ENCODE measurements at regions not wholly inside any gene's neighbourhood (a gene's known extent, or its start where the extent isn't known, plus 50 kb on each side); places are given as distances from the start of the nearest gene placed in this dataset.

GRCh38 chr12:72792889-72793288 lies 520.7 kb downstream of the TRHDE start:
- TF ChIP-seq CTCF (conservative IDR thresholded peaks at IDR 0.05), result no peak
- H3K27ac ChIP-seq, result no peak overlapping the region

- TF ChIP-seq CTCF (conservative IDR thresholded peaks at IDR 0.05), result no peak
- no peak overlapping the region for H3K27ac ChIP-seq
Measured at GRCh38 chr12:72793796-72794195, 521.6 kb downstream of the TRHDE start.

- no peak overlapping the region for H3K27ac ChIP-seq
- TF ChIP-seq CTCF (conservative IDR thresholded peaks at IDR 0.05), result no peak
Measured at GRCh38 chr12:72815421-72815820, 543.3 kb downstream of the TRHDE start.

- TF ChIP-seq CTCF (conservative IDR thresholded peaks at IDR 0.05), result no peak
Measured at GRCh38 chr12:72828662-72829324, 556.6 kb downstream of the TRHDE start.

GRCh38 chr12:72829838-72830237 lies 557.7 kb downstream of the TRHDE start:
- no peak for TF ChIP-seq CTCF (conservative IDR thresholded peaks at IDR 0.05)
- no peak overlapping the region for H3K27ac ChIP-seq

More at GRCh38 chr12:72828662-72829324, 556.6 kb downstream of the TRHDE start:
- no peak overlapping the region for H3K27ac ChIP-seq

GRCh38 chr12:72832024-72832423 lies 559.9 kb downstream of the TRHDE start:
- no peak for TF ChIP-seq CTCF (conservative IDR thresholded peaks at IDR 0.05)
- H3K27ac ChIP-seq, result no peak overlapping the region

- no peak overlapping the region for H3K27ac ChIP-seq
- TF ChIP-seq CTCF (conservative IDR thresholded peaks at IDR 0.05), result no peak
Measured at GRCh38 chr12:72836194-72836593, 564.0 kb downstream of the TRHDE start.
